Panc1 (cell line): ENCODE measurements at regions not wholly inside any gene's neighbourhood (a gene's known extent, or its start where the extent isn't known, plus 50 kb on each side); places are given as distances from the start of the nearest gene placed in this dataset.

ENCODE experiments used
- ATAC-seq: fragments of 200-7000 bp; cut with Tn5 transposase; 2 replicates; pipeline ENCODE4 v1.9.1; 2020; ENCODE audit warnings: mild to moderate bottlenecking, moderate library complexity
- BruUV-seq: library from RNA; stranded (reverse); fragments of 400-500 nt; replicated peaks from 2 replicates; lab custom pipeline; 2021; lab: Mats Ljungman, UMichigan
- CTCF ChIA-PET: fragments of 300-600 bp; sonication (Branson Sonifier 250); formaldehyde crosslinking; loops from one replicate; lab custom pipeline; 2022; ENCODE audit warnings: antibody characterized with exemption; lab: Charles Lee
- POLR2A ChIA-PET: fragments of 300-600 bp; sonication (Branson Sonifier 250); formaldehyde crosslinking; loops from one replicate; lab custom pipeline; 2022; ENCODE audit warnings: antibody characterized with exemption; lab: Charles Lee
- DNase-seq: peaks from one replicate; pipeline ENCODE4 v3.0.0-alpha.2; 2010; ENCODE audit warnings: low read depth, low spot score
- H3K27ac ChIP-seq: 2 replicates; pipeline ENCODE4 v1.5.1; 2011; ENCODE audit warnings: mild to moderate bottlenecking, low read length, inconsistent platforms
- H3K27me3 ChIP-seq: fragments of 200-500 bp; sonication (Bioruptor generic); 2 replicates; pipeline ENCODE4 v1.6.0; 2014; ENCODE audit warnings: low read length, inconsistent platforms; ENCODE audit not compliant: control insufficient read depth, insufficient read depth
- H3K36me3 ChIP-seq: fragments of 200-500 bp; sonication (Bioruptor generic); 2 replicates; pipeline ENCODE4 v1.5.1; 2014; ENCODE audit warnings: inconsistent platforms, mild to moderate bottlenecking, low read length, moderate library complexity; ENCODE audit not compliant: control insufficient read depth, insufficient read depth
- H3K4me1 ChIP-seq: 2 replicates; pipeline ENCODE4 v1.5.1; 2011; ENCODE audit warnings: inconsistent platforms, mild to moderate bottlenecking, low read length, moderate library complexity; ENCODE audit not compliant: control insufficient read depth, insufficient read depth
- H3K4me3 ChIP-seq, 2 experiments: 2 replicates each; pipeline ENCODE4 v1.5.1; 2011 to 2012; ENCODE audit warnings: low read depth in 2 of 2, low read length in 2 of 2, mild to moderate bottlenecking in 2 of 2, inconsistent platforms in 1 of 2, moderate library complexity in 1 of 2
- H3K9me3 ChIP-seq: fragments of 200-500 bp; sonication (Bioruptor generic); 2 replicates; pipeline ENCODE4 v1.5.1; 2014; ENCODE audit warnings: low read depth, mild to moderate bottlenecking, inconsistent platforms, low read length, moderate library complexity; ENCODE audit not compliant: control insufficient read depth, insufficient read depth
- CTCF ChIP-seq: fragments of 450-650 bp; IDR thresholded peaks from 2 replicates; pipeline ENCODE4 v1.5.1; 2017; ENCODE audit warnings: mild to moderate bottlenecking
- POLR2AphosphoS5 ChIP-seq: IDR thresholded peaks from 2 replicates; pipeline ENCODE4 v1.6.1; 2012; ENCODE audit warnings: mild to moderate bottlenecking, low read depth, low read length, moderate library complexity
- REST ChIP-seq, 2 experiments: IDR thresholded peaks; 2 replicates each; pipeline ENCODE4 v1.6.1; 2011 to 2012; ENCODE audit warnings: low read depth in 2 of 2, control low read depth in 1 of 2, low read length in 1 of 2, mild to moderate bottlenecking in 1 of 2, moderate library complexity in 1 of 2; ENCODE audit not compliant: insufficient read depth in 1 of 2
- SIN3A ChIP-seq: IDR thresholded peaks from 2 replicates; pipeline ENCODE4 v1.6.1; 2012; ENCODE audit warnings: low read depth, mild to moderate bottlenecking, low read length, moderate library complexity, borderline replicate concordance; ENCODE audit not compliant: insufficient read depth
- TCF7L2 ChIP-seq: IDR thresholded peaks from 2 replicates; pipeline ENCODE4 v1.6.1; 2011; ENCODE audit warnings: mild to moderate bottlenecking, low read depth, low read length, inconsistent platforms
- in situ Hi-C: cut with HindIII; loops from 2 replicates; pipeline ENCODE4 v1.10.0; 2016; ENCODE audit warnings: low sequenced_read_pairs, low pct_unique_long_range_greater_than_20kb
- intact Hi-C: fragments of 100-400 bp; cut with micrococcal nuclease; formaldehyde crosslinking; loops from one replicate; pipeline ENCODE4 v1.10.0; 2022; ENCODE audit not compliant: unreplicated experiment

DNA sequence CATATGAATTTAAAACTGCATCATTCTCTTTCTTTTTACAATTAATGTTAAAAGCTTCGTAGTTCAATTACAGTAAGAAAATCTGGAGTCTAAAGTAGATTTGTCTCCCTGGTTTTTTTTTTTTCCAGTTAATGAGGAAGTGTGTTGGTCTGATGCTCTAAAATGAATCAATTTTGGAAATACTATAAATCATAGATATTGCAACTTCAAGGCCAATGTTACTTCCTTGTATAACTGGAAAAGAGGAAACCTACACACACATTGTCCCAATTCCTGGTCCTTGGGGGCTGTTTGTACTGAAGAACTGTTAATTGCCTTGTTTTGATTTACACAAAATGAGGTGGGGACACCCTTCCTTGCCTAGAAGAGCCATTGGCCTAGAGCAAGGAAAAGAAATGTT lies 107.2 kb downstream of the RGS2 start:
- DNase-seq (no peak), ATAC-seq (no peak)
- H3K27ac ChIP-seq = no peak overlapping the region
- no peaks in the 10 kb centered on the region for H3K9me3 ChIP-seq
- BruUV-seq = no TSS peak
- CTCF ChIA-PET = no interaction called here
- H3K27me3 ChIP-seq = no peaks in the 10 kb centered on the region
- intact Hi-C loops (no loop called here), in situ Hi-C loops (no loop called here)
- no peak for TF ChIP-seq REST (IDR thresholded peaks at IDR 0.05; ENCODE audit: insufficient read depth in 1 of 2, low read depth in 2 of 2, low read length in 1 of 2)
- TF ChIP-seq SIN3A = no peak
- TF ChIP-seq POLR2AphosphoS5 = no peak
- no peak for TF ChIP-seq CTCF
- TF ChIP-seq TCF7L2 = no peak
- no peak overlapping the region for H3K4me3 ChIP-seq
- no peaks in the 10 kb centered on the region for H3K4me1 ChIP-seq
- POLR2A ChIA-PET = no interaction called here
- H3K36me3 ChIP-seq = no peaks in the 10 kb centered on the region

DNA sequence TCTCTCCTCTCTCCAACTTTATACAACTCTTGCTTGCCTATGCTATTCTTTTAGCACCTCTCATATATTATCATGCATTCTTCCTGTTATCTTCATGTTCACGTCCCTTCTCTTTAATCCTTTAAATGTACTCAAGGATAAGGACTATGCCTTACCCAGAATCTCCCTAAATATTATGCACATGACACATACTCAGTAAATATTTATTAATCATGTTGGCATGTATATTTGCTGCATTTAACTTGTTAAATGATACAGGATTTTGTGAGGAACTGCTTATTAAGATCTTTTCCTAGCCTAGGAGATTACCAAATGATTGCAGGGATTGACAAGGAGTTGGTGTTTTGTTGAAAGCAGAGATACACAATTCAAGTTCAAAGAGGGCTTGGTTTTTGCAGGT lies 109.4 kb downstream of the RGS2 start:
- ATAC-seq (no peak), DNase-seq (no peak)
- no peak overlapping the region for H3K27ac ChIP-seq
- no TSS peak for BruUV-seq
- TF ChIP-seq CTCF = no peak
- POLR2A ChIA-PET = no interaction called here
- no peak overlapping the region for H3K4me3 ChIP-seq
- H3K9me3 ChIP-seq = no peaks in the 10 kb centered on the region
- no peaks in the 10 kb centered on the region for H3K27me3 ChIP-seq
- CTCF ChIA-PET = no interaction called here
- no peaks in the 10 kb centered on the region for H3K4me1 ChIP-seq
- intact Hi-C loops = no loop called here
- in situ Hi-C loops = no loop called here
- no peaks in the 10 kb centered on the region for H3K36me3 ChIP-seq

- in situ Hi-C loops = no loop called here
These were observed 111.6 kb downstream of the RGS2 start for GRCh38 chr1:192920412-192920811.

More at GRCh38 chr1:192920412-192920811, 111.6 kb downstream of the RGS2 start:
- intact Hi-C loops = no loop called here
- no peak for ATAC-seq
- POLR2A ChIA-PET = no interaction called here
- no TSS peak for BruUV-seq
- H3K4me3 ChIP-seq = no peak overlapping the region
- no peak for TF ChIP-seq REST (IDR thresholded peaks at IDR 0.05; ENCODE audit: insufficient read depth in 1 of 2, low read depth in 2 of 2, low read length in 1 of 2)
- TF ChIP-seq SIN3A = no peak
- TF ChIP-seq CTCF = no peak
- no peak for TF ChIP-seq TCF7L2
- no peak for TF ChIP-seq POLR2AphosphoS5
- H3K36me3 ChIP-seq = no peaks in the 10 kb centered on the region
- no peaks in the 10 kb centered on the region for H3K9me3 ChIP-seq
- no peak overlapping the region for H3K27ac ChIP-seq
- H3K4me1 ChIP-seq = no peaks in the 10 kb centered on the region
- CTCF ChIA-PET = no interaction called here
- no peak for DNase-seq
- no peaks in the 10 kb centered on the region for H3K27me3 ChIP-seq
